Hematopoietic multipotent progenitor cell treated with erythropoietin and hydrocortisone succinate and interleukin-3 and kit ligand, for 4 days (in vitro differentiated cells): ENCODE measurements at regions not wholly inside any gene's neighbourhood (a gene's known extent, or its start where the extent isn't known, plus 50 kb on each side); places are given as distances from the start of the nearest gene placed in this dataset.
"Not testable (repeated sequence)": the region's sequence is repeated elsewhere in the genome, so short reads cannot be mapped to it uniquely, and the experiment has no call there.

ENCODE experiments used
- DNase-seq: peaks from one replicate; pipeline ENCODE4 v3.0.0-alpha.2; 2015

DNA sequence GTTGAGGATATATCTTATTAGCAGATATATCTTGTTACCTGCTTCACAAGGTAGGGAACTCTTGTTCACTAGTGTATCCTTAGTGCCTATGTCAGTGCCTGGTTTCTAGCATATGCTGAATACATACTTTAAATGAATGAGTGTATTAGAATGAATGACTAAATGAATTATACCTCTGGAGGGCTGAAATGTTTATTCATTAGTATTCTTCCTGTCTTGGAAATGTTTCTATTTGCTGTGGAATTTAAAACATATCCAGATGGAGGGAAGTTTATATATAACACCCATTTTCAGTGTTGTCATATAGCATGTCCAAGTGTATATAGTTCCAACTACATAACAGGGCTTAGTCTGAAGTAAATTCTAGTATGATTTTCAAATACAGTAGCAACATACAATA lies 581.5 kb downstream of the TBL1XR1 start:
- no peak for DNase-seq

DNA sequence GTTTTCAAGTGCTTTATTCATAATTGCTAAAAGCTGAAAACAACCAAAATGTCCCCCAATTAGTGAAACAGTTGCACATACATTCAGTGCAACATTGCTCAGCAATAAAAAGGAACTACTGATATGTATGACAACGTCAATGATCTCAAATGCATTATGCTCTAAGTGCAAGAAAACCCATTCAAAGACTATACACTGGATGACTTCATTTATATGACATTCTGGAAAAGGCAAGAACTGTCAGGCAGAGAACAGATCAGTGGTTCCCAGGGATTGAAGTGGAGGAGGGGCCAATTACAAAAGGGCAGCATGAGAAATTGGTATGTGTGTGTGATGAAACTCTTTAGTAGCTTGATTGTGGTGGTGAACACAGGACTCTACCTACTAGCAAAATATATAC lies 585.6 kb downstream of the TBL1XR1 start:
- DNase-seq, result no peak

DNA sequence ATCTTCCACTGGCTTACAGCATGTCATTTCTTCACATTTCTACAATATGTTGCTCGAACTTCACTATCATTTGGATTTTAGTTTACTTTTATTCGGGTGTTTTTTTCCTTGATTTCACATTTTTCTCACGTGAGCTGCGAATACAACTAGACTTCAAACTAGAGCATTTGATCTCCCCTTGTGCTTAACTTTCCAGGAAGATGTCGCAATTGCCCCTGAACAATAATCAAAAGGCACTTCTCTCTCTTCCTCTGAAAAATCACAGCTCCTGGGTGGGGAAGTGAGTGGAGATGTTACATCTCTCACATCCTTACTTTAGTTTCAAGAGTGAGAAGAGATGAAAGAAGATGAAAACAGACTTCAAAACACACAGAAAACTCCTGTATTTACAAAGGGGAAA lies 587.9 kb downstream of the TBL1XR1 start:
- DNase-seq, result no peak

DNA sequence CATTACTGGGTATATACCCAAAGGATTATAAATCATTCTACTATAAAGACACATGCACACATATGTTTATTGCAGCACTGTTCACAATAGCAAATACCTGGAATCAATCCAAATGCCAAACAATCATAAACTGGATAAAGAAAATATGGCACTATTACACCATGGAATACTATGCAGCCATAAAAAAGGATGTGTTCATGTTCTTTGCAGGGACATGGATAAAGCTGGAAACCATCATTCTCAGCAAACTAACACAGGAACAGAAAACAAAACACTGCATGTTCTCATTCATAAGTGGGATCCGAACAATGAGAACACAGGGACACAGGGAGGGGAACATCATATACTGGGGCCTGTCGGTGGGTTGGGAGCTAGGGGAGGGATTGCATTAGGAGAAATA lies 591.7 kb downstream of the TBL1XR1 start:
- not testable (repeated sequence) for DNase-seq

- DNase-seq, result no peak
These were observed 602.0 kb downstream of the TBL1XR1 start for GRCh38 chr3:176595307-176595706.

- DNase-seq, result no peak
These were observed 606.6 kb downstream of the TBL1XR1 start for GRCh38 chr3:176590722-176591121.

GRCh38 chr3:176587089-176587488 lies 610.2 kb downstream of the TBL1XR1 start:
- DNase-seq, result no peak

DNA sequence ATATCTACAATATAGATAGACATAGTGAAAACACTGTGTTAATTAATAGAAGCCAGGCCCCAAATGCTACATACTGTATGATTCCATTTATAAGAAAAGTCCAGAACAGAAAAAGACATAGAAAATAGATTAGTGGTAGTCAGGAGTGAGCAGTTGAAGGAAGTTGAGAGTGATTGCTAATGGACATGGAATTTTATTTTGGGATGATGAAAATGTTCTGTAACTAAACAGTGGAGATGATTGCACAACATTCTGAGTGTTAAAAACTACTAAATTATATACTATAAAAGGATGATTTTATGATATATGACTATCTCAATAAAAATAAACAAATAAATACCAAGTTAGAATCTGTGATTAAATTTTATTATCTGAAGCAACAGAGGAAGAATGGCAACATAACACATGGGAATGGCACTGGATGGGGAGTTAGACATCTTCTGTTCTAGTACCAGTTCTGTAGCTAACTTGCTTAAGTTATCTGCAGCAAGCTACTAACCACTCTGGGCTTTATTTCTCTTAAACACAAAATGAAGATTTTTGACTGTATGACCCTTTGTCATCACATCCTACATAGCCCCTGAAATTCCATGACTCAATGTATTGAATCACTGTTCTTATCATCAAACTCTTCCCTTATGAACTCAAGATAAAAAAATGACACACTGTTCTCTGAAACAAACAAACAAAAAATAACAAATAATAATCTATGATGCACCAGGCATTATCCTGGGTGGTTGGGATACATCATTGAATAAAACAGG lies 612.7 kb downstream of the TBL1XR1 start:
- no peak for DNase-seq

GRCh38 chr3:176583956-176584355 lies 613.3 kb downstream of the TBL1XR1 start:
- no peak for DNase-seq

- DNase-seq, result no peak
These were observed 615.7 kb downstream of the TBL1XR1 start for GRCh38 chr3:176581589-176581988.

GRCh38 chr3:176579711-176580185 lies 617.5 kb downstream of the TBL1XR1 start:
- DNase-seq, result no peak

DNA sequence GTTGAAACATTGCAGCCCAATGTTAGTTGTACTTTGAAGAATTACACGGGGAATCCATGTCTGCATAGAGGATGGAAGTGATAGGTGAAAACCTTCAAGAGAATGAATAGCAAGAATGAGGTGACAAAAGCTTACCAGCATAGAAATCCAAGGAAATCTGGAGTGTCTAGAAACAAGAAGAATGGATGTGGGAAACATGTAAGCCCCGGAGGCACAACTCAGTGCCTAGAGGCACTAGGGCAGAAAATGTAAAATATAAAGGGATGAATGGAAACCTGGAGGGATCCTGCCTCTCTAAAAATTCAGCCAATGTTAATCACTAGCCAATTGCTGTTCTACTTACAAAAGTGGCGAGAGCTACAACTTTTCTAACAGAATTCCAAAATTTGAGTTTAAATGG lies 619.0 kb downstream of the TBL1XR1 start:
- no peak for DNase-seq

DNA sequence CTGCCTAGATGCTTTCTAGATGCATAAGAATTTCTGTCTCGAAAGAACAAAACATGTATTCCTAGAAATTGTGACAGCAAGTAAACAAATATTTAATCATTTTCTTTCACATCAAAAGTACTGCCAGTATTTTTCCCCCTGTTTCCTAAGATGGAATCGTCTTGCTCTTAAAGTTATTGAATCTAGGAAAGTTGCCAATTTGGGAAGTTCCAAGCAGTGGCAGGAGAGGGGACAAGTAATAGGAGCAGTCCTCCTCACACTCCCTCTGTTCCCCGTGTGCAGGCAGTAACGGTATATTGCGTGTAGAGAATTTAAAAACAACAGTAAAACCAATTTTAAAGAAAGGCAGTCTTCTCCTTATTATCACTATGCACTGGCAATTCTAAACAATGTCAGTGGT lies 619.8 kb downstream of the TBL1XR1 start:
- DNase-seq, result no peak

- no peak for DNase-seq
These were observed 622.5 kb downstream of the TBL1XR1 start for GRCh38 chr3:176574786-176575185.

- DNase-seq, result no peak
These were observed 625.4 kb downstream of the TBL1XR1 start for GRCh38 chr3:176571926-176572325.

DNA sequence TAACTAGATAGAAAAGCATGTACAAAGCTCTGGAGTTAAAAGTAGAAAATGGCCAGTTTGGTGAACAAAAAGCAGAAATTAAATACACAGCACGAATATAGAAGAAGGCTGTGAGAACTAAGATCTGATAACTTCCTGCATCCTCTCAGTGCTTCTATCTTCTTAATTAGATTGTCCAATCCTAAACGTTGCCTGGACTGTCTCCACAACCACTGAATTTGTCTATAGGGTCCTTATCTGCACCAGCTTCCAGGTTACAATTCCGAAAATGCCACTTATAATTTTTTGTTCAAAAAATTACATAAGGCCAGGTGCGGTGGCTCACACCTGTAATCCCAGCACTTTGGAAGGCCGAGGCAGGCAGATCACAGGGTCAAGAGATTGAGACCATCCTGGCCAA lies 626.3 kb downstream of the TBL1XR1 start:
- no peak for DNase-seq

GRCh38 chr3:176568189-176568588 lies 629.1 kb downstream of the TBL1XR1 start:
- DNase-seq, result no peak

- no peak for DNase-seq
These were observed 630.5 kb downstream of the TBL1XR1 start for GRCh38 chr3:176566757-176567156.

DNA sequence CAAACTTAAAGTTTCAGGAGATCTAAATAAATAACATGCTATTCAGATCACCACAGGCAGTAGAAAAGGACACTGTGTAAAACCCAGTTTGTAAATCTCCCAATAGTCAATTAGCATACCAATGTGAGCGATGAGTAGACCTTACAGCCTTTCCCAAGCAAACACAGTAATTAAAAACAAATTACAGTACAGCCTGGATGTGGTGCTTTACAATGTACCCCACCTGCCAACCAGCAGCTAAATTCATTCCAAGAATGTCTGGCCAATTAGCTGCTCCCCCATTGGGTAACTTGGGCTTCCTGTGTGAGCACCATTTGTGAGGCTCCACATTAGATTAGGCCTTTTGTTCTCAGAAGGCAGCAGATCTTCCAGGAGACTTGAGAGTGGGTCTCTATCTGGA lies 635.0 kb downstream of the TBL1XR1 start:
- no peak for DNase-seq

DNA sequence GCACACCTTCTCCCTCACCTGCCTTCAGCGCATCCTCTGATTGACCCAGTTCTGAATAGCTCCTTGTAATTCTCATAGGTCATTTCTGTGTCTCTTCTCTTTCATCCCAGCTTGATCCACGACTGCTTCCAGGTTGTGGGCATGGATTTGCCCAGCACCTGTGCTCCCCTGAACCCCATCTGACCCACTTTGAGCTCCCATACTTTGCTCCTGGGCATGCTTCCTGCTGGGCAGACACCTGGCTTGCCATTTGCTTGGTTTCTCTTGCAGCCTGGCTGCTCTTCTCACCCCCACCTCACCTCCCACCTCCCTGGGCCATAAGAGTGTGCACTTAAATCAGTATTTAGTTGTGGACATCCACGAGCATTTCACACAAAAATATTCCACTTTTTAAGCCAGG lies 635.5 kb downstream of the TBL1XR1 start:
- DNase-seq, result no peak

- no peak for DNase-seq
These were observed 642.3 kb downstream of the TBL1XR1 start for GRCh38 chr3:176554791-176555654.

- no peak for DNase-seq
These were observed 643.0 kb downstream of the TBL1XR1 start for GRCh38 chr3:176554264-176554663.

GRCh38 chr3:176526942-176527341 lies 670.3 kb downstream of the TBL1XR1 start:
- no peak for DNase-seq

DNA sequence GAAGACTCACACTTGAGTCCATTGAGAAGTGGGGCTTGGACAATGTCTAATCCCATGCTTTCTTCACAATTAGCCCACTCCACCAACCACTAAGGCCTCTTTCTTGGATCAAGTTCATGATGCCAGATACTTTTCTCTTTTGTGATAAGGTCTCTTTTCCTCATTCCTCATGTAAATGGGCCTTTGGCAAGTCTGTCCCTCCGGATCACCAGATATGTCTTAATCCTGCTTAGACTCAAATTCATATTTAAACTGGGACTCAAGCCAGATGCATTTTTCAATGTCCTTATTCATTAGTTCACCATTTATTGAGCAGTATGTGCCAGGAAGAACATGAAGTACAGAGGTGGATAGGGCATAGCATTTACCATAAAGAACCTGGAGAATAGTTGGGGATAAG lies 671.1 kb downstream of the TBL1XR1 start:
- DNase-seq, result no peak
